ENCODE measurements at regions not wholly inside any gene's neighbourhood (a gene's known extent, or its start where the extent isn't known, plus 50 kb on each side); places are given as distances from the start of the nearest gene placed in this dataset.

- DNase-seq = no peak
- H3K27me3 Mint-ChIP-seq (ENCODE audit: insufficient read depth) = peaks cover 4% of the 10 kb centered on the region
- TF ChIP-seq CTCF (IDR thresholded peaks at IDR 0.05) = no peak
- no peaks in the 10 kb centered on the region for H3K36me3 Mint-ChIP-seq (ENCODE audit: low read depth)
- no peak overlapping the region for H3K27ac Mint-ChIP-seq
- H3K9me3 Mint-ChIP-seq = peaks cover 4% of the 10 kb centered on the region; the same call in 1 of the 2 replicates
- H3K4me3 Mint-ChIP-seq = no peak overlapping the region
- no peaks in the 10 kb centered on the region for H3K4me1 Mint-ChIP-seq (ENCODE audit: low read depth)
These were observed 157.7 kb downstream of the SEC16B start for GRCh38 chr1:177812144-177812543.

GRCh38 chr1:177811429-177811828 lies 158.4 kb downstream of the SEC16B start:
- H3K27ac Mint-ChIP-seq = no peak overlapping the region
- no peaks in the 10 kb centered on the region for H3K36me3 Mint-ChIP-seq (ENCODE audit: low read depth)
- H3K27me3 Mint-ChIP-seq (ENCODE audit: insufficient read depth) = peaks cover 4% of the 10 kb centered on the region
- H3K4me1 Mint-ChIP-seq (ENCODE audit: low read depth) = no peaks in the 10 kb centered on the region
- no peak for DNase-seq
- no peak for TF ChIP-seq CTCF (IDR thresholded peaks at IDR 0.05)
- no peak overlapping the region for H3K4me3 Mint-ChIP-seq
- H3K9me3 Mint-ChIP-seq = peaks cover 4% of the 10 kb centered on the region; the same call in 1 of the 2 replicates

- no peak overlapping the region for H3K4me3 Mint-ChIP-seq
- no peak for DNase-seq
- no peaks in the 10 kb centered on the region; the same call in 1 of the 2 replicates for H3K36me3 Mint-ChIP-seq (ENCODE audit: low read depth)
- no peaks in the 10 kb centered on the region for H3K4me1 Mint-ChIP-seq (ENCODE audit: low read depth)
- peaks cover 9% of the 10 kb centered on the region for H3K27me3 Mint-ChIP-seq (ENCODE audit: insufficient read depth)
- peaks cover 11% of the 10 kb centered on the region; the same call in 1 of the 2 replicates for H3K9me3 Mint-ChIP-seq
- no peak overlapping the region for H3K27ac Mint-ChIP-seq
- TF ChIP-seq CTCF (IDR thresholded peaks at IDR 0.05) = no peak
These were observed 160.0 kb downstream of the SEC16B start for GRCh38 chr1:177809819-177810218.

GRCh38 chr1:177802304-177802703 lies 167.6 kb downstream of the SEC16B start:
- Mint-ChIP-seq H3K4me1 (ENCODE audit: low read depth) (peaks cover 10% of the 10 kb centered on the region), H3K27me3 (ENCODE audit: insufficient read depth) (peaks cover 14% of the 10 kb centered on the region), H3K36me3 (ENCODE audit: low read depth) (no peaks in the 10 kb centered on the region; the same call in 1 of the 2 replicates), H3K9me3 (peaks cover 15% of the 10 kb centered on the region), H3K27ac (no peak overlapping the region), H3K4me3 (no peak overlapping the region)
- TF ChIP-seq CTCF (IDR thresholded peaks at IDR 0.05) = no peak
- DNase-seq = no peak

- Mint-ChIP-seq H3K27me3 (ENCODE audit: insufficient read depth) (peaks cover 18% of the 10 kb centered on the region), H3K4me3 (no peak overlapping the region), H3K4me1 (ENCODE audit: low read depth) (peaks cover 10% of the 10 kb centered on the region), H3K9me3 (peaks cover 15% of the 10 kb centered on the region), H3K27ac (no peak overlapping the region), H3K36me3 (ENCODE audit: low read depth) (no peaks in the 10 kb centered on the region; the same call in 1 of the 2 replicates)
- TF ChIP-seq CTCF (IDR thresholded peaks at IDR 0.05) = no peak
- DNase-seq = no peak
These were observed 168.1 kb downstream of the SEC16B start for GRCh38 chr1:177801790-177802189.
